ENCODE measurements at regions not wholly inside any gene's neighbourhood (a gene's known extent, or its start where the extent isn't known, plus 50 kb on each side); places are given as distances from the start of the nearest gene placed in this dataset.

DNA sequence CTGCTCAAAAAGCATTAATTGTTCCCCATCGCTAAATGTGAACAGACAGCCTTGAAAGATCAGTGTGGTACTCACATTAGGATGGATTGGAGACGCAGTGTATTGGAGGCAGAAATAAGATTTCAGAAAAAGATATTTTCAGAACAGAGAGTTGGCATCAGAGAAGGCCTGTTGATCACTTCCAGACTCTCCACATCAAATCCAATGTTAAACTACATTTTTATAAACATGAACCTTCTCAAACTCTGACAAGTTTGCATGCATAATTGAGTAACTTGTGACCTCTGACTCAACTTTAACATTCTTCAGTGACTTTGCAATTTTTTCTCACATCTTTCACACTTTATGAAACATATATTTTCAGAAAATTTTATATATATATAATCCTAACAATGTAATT lies 919.6 kb upstream of the SEMA6A start:
- ATAC-seq (ENCODE audit: low read depth) = no peak
- no peaks in the 10 kb centered on the region for H3K4me1 Mint-ChIP-seq
- H3K9me3 Mint-ChIP-seq = no peaks in the 10 kb centered on the region

DNA sequence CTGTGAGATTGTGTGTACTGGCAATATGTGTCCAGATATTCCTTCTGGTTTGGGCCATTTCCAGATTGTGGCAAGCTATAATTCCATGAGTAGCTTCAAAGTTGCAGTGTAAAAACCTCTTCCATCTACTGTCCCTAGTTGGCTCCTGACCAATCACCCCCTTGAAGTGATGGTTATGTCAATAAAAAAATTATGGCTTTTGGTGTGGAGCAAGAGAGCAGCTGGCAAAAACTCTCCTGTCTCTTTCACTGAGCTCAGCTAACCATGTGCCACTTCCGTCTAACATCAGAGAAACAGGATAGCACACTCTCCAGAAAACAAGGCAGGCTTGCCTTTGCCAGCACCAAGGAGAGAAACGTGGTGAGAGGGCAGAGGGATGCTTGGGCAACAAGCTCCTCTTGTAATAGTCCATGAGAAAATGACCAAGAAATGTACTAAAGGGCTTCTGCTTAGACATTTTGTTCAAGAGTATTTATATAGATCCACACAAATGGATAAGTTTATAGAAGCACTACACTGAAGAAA lies 914.4 kb upstream of the SEMA6A start:
- POLR2A ChIA-PET = no interaction called here
- H3K27ac Mint-ChIP-seq = no peak overlapping the region
- no peak overlapping the region for H3K4me3 Mint-ChIP-seq
- no peak for ATAC-seq (ENCODE audit: low read depth)
- no peak for DNase-seq
- no peaks in the 10 kb centered on the region for H3K36me3 Mint-ChIP-seq
- no peaks in the 10 kb centered on the region for H3K4me1 Mint-ChIP-seq
- no peaks in the 10 kb centered on the region for H3K9me3 Mint-ChIP-seq
- H3K27me3 Mint-ChIP-seq = no peaks in the 10 kb centered on the region

More for the DNA sequence above, 919.6 kb upstream of the SEMA6A start:
- H3K36me3 Mint-ChIP-seq = no peaks in the 10 kb centered on the region
- H3K4me3 Mint-ChIP-seq = no peak overlapping the region
- POLR2A ChIA-PET = no interaction called here
- no peaks in the 10 kb centered on the region for H3K27me3 Mint-ChIP-seq
- no peak overlapping the region for H3K27ac Mint-ChIP-seq
- DNase-seq = no peak

DNA sequence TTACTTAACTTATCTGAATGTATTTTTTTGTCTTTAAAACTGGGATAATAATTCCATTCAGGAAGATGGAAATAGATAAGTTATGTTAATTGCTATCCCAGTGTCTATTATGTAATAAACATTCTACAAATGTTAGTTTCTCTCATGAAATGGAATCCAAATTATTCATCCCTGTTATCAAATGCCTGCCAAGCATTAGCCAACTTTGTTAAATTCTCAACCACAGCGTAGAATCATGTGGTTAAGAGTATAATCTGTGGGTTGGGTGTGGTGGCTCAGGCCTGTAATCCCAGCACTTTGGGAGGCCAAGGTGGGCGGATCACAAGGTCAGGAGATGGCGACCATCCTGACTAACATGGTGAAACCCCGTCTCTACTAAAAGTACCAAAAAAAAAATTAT lies 912.9 kb upstream of the SEMA6A start:
- Mint-ChIP-seq H3K27ac (no peak overlapping the region), H3K27me3 (no peaks in the 10 kb centered on the region), H3K36me3 (no peaks in the 10 kb centered on the region), H3K9me3 (no peaks in the 10 kb centered on the region), H3K4me1 (no peaks in the 10 kb centered on the region), H3K4me3 (no peak overlapping the region)
- POLR2A ChIA-PET = no interaction called here
- no peak for DNase-seq
- ATAC-seq (ENCODE audit: low read depth) = no peak

DNA sequence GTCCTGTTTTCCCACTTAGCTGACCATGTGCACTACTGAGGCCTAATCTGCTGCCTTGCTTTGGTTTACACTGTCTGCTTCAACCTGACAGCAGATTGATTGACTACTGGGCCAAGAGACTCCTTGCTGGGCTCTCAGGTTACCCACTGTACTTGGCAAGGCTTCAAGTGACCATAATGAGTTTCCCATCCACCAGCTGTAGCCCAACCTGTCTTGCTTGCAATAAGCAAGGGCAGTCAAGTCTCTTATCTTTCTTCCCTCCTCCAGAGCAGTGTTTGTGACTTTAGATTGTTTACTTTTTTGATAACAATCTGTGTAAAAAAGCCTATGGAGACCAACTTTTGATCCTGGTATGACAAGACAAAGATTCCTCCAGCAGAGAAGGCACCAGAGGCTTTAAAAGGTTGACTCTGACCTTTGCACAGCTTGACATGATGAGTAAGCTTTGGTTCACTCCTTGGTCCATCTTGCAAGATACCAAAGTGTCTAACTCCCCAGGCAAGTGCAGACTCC lies 912.3 kb upstream of the SEMA6A start:
- POLR2A ChIA-PET = no interaction called here
- DNase-seq (no peak), ATAC-seq (ENCODE audit: low read depth) (no peak)
- no peaks in the 10 kb centered on the region for H3K4me1 Mint-ChIP-seq
- H3K9me3 Mint-ChIP-seq = no peaks in the 10 kb centered on the region
- no peak overlapping the region for H3K4me3 Mint-ChIP-seq
- no peak overlapping the region for H3K27ac Mint-ChIP-seq
- no peaks in the 10 kb centered on the region for H3K27me3 Mint-ChIP-seq
- no peaks in the 10 kb centered on the region for H3K36me3 Mint-ChIP-seq

DNA sequence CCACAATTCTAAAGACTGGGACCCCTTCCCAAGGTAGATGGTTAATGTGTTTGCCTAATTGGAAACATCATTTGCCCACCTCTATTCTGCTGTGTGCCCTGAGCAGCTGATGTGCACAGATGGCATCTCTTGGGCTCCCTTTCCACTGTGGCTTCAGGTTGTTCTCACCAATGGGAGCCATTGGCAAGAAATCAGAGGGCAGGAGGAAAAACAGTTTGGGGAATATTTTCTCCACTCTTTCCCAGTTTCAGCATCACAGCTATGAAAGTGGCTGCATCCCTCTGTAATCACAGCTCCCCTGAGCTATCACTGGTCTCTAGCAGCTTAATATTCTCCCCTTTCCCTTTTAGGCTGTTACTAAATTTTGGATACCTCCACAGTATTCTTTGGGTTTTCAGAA lies 911.6 kb upstream of the SEMA6A start:
- no peak overlapping the region for H3K4me3 Mint-ChIP-seq
- H3K27me3 Mint-ChIP-seq = no peaks in the 10 kb centered on the region
- DNase-seq (no peak), ATAC-seq (ENCODE audit: low read depth) (no peak)
- H3K9me3 Mint-ChIP-seq = no peaks in the 10 kb centered on the region
- POLR2A ChIA-PET = no interaction called here
- no peaks in the 10 kb centered on the region for H3K36me3 Mint-ChIP-seq
- H3K27ac Mint-ChIP-seq = no peak overlapping the region
- no peaks in the 10 kb centered on the region for H3K4me1 Mint-ChIP-seq

DNA sequence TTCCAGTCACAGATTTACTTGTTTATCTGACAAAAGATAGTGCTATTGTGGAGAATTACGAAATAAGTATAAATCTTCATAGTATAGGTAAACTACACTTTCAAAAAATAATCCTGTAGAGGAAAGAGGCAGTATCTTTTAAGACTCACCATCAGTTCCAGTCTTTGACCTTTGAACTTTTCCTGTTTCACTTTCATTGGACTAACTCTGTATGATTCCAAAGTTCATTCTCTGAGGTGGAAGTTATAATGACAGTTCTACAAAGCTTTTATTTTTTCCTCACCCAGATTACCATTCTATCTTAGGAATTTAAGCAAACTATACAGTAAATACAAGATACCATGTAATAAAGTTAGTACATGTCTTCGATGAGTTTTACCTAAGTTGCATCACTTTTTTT lies 901.3 kb upstream of the SEMA6A start:
- Mint-ChIP-seq H3K4me3 (no peak overlapping the region), H3K9me3 (no peaks in the 10 kb centered on the region), H3K36me3 (no peaks in the 10 kb centered on the region), H3K27me3 (no peaks in the 10 kb centered on the region), H3K27ac (no peak overlapping the region), H3K4me1 (no peaks in the 10 kb centered on the region)
- POLR2A ChIA-PET = no interaction called here
- no peak for ATAC-seq (ENCODE audit: low read depth)
- no peak for DNase-seq

DNA sequence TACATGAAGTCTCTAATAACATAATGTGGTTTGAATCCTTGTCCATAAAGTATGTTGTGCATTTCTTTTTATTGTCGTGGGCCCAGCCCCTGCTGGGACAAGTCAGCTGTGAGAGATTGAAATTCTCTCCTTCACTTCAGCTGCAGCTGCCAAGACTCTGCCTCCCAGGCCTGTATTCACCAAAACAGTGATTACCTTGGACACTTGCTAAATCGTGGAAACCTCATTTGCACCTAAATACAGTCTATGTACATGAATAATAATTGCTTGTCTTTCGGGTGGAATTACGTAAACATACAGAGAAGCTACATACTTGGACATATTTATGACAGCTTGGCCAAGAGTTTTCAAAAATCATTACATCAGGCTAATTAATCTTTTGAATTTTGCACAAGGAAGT lies 898.5 kb upstream of the SEMA6A start:
- no peaks in the 10 kb centered on the region for H3K27me3 Mint-ChIP-seq
- no peaks in the 10 kb centered on the region for H3K36me3 Mint-ChIP-seq
- ATAC-seq (ENCODE audit: low read depth) = no peak
- no peak for DNase-seq
- H3K4me1 Mint-ChIP-seq = no peaks in the 10 kb centered on the region
- POLR2A ChIA-PET = no interaction called here
- H3K4me3 Mint-ChIP-seq = no peak overlapping the region
- no peaks in the 10 kb centered on the region for H3K9me3 Mint-ChIP-seq
- no peak overlapping the region for H3K27ac Mint-ChIP-seq

DNA sequence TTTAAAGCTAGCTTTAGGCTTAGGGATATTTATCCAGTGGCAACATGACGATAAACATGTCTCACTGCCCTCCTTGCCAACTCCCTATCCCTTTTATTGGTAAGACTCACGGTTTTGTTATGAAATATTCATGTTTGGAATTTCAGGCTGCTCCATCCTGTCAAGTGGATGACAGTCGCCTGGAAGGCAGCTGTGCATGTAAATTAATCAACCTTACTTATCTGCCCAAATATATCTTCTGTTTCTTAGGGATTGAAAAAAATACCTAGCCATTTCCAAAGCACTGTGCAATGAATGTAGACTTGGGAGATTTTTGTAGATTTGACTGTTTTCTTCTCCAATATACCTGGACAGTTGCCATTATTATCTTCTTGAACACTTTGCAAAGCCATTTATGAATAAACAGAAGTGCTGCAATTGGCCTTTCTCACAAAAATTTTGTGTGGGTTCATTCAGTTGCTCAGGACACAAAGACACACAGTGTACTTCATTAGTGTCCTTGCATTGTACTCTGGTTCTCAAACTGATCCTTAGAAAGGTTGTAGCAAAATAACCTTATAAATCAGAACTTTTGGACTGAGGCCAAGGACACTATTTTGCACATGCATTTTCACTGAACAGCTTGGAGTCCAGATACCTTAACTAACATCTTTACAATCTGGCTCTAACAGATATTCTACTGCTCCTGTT lies 889.4 kb upstream of the SEMA6A start:
- POLR2A ChIA-PET = no interaction called here
- Mint-ChIP-seq H3K27me3 (no peaks in the 10 kb centered on the region), H3K4me1 (no peaks in the 10 kb centered on the region), H3K4me3 (no peak overlapping the region), H3K36me3 (no peaks in the 10 kb centered on the region), H3K9me3 (no peaks in the 10 kb centered on the region), H3K27ac (no peak overlapping the region)
- ATAC-seq (ENCODE audit: low read depth) = no peak
- no peak for DNase-seq

DNA sequence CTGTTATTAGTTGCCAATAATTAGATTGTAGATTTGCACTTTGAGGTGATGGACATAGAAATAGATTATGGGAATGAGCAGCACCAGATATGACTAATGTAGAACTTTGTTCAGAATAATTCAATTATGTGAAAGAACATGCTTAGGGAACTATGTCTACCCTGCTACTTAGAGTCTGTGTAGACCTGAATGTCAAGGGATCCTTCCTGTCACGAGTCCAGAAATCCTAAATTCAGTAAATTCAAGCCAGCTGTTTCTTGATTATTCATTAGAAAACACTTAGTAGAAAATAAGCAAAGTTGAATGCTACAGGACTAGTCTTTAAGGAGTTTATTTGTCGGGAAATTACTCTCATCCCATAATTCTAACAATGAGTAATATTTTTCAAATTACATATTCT lies 887.3 kb upstream of the SEMA6A start:
- H3K36me3 Mint-ChIP-seq = no peaks in the 10 kb centered on the region
- H3K27me3 Mint-ChIP-seq = no peaks in the 10 kb centered on the region
- DNase-seq = no peak
- no peaks in the 10 kb centered on the region for H3K4me1 Mint-ChIP-seq
- no peak overlapping the region for H3K27ac Mint-ChIP-seq
- no peaks in the 10 kb centered on the region for H3K9me3 Mint-ChIP-seq
- ATAC-seq (ENCODE audit: low read depth) = no peak
- no peak overlapping the region for H3K4me3 Mint-ChIP-seq
- POLR2A ChIA-PET = no interaction called here

DNA sequence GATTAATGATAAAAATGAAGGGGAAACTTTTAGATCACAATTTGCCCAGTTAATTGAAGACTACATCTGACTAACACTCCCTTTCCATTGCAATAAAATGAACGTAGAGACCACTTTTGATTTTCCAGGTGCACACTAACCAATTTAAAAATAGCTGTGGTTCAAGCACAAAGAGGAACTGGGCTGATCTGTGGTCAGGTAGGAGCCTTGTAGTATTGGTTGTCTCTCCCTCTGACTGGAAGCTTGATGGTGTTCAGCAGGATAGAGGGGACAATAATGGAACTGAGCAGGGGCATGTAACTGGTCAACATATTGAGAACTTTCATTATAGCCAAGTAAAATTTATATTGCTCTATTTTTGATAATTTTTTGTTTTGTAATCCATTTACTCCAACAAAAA lies 886.8 kb upstream of the SEMA6A start:
- ATAC-seq (ENCODE audit: low read depth) (no peak), DNase-seq (no peak)
- Mint-ChIP-seq H3K27ac (no peak overlapping the region), H3K4me1 (no peaks in the 10 kb centered on the region), H3K36me3 (no peaks in the 10 kb centered on the region), H3K9me3 (no peaks in the 10 kb centered on the region), H3K4me3 (no peak overlapping the region), H3K27me3 (no peaks in the 10 kb centered on the region)
- POLR2A ChIA-PET = no interaction called here

DNA sequence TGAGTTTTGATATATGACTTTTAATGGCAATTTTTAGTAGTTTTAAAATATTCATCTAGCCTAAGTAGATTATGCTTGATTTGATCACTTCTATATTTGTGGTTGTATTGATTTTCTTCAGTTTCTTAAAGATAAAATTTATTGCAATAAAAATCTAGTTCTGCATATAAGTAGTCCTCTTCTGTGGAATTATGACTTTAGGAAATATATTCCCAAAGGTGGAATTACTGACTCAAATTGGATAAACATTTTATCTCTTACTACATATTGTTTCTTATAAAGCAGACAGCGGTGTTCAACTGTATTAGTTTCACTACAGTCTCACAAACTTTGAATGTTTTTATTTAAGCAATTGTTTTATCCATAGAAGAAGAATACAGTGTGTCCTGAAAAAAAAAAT lies 883.0 kb upstream of the SEMA6A start:
- POLR2A ChIA-PET = no interaction called here
- Mint-ChIP-seq H3K27ac (no peak overlapping the region), H3K36me3 (no peaks in the 10 kb centered on the region), H3K27me3 (no peaks in the 10 kb centered on the region), H3K9me3 (no peaks in the 10 kb centered on the region), H3K4me1 (peaks cover 3% of the 10 kb centered on the region), H3K4me3 (no peak overlapping the region)
- ATAC-seq (ENCODE audit: low read depth) (no peak), DNase-seq (no peak)

DNA sequence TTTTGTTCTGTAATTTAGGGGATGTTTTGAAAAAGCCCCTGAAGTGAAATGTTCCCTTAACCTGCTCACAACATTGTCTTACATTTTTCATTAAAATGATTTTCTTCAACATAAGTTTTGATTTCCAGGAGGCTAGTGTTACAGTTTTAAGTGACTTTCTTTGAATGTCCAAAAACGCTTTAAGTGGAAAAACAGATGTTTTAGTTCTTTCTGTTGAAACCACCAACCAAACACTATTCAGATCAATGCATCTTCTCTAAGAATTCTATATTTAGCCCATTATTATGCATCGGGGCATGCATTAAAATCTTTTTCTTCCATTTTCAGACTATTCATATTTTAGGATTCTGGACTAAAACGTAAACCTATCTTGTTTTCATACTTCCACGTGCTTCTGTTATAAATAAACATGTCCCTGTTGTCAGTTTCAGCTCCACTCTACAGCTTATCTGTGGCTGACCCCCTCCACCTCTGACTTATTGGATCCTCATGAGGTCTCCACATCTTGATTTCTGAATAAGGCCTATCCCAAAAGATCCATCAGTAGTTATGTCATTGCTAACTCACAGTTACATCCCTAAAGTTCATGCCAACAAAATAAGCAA lies 882.3 kb upstream of the SEMA6A start:
- ATAC-seq (ENCODE audit: low read depth) = no peak
- POLR2A ChIA-PET = no interaction called here

DNA sequence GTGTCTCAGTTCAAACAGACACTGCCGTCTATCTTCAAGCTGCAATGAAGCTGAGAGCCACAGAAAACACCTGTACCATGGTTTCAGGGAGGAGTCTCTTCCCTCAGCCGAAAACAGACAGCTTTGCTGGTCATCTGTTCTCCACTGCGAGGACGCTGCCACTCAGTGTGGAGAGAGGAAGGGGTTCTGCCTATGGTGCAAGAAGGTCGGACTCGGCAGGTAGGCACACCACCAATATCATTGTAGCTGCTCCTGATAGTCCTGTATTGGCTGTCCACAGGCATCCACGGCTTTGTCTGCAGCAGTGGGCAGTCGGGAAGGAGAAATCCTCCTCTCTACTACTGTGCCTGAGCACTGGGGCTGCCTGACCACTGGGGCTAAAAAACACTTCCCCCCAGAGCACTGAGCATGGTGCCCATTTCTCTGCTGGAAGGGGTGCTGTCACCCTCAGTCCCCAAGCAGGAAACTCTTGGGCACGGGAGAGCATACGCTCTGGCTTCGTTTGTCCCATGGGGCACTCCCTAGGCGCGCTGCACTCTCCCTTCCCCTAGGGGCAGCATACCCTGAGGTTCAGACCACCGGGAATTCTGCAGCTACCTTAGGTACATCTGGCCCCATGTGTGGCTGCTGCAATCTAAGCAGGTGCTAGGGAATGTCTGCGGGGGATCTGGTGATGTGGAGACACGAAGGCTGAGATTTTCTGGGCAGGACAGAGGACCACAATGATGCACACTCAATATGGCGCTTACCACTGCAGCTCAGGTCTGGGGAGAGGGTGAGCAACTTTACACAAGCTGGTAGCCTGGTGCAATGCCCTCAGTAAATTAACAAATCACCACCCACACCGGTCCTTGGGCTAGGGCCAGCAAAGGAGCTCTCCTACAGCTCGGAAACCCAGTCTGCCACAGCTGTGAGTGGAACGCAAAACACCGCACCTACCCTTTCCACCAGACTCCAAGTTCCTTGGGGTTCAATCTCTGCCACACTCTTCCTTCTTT lies 880.9 kb upstream of the SEMA6A start:
- DNase-seq = no peak
- H3K36me3 Mint-ChIP-seq = no peaks in the 10 kb centered on the region

More for the DNA sequence above, 882.3 kb upstream of the SEMA6A start:
- DNase-seq = no peak
- Mint-ChIP-seq H3K36me3 (no peaks in the 10 kb centered on the region), H3K27ac (no peak overlapping the region), H3K27me3 (no peaks in the 10 kb centered on the region), H3K9me3 (no peaks in the 10 kb centered on the region), H3K4me1 (peaks cover 3% of the 10 kb centered on the region), H3K4me3 (no peak overlapping the region)

More for the DNA sequence above, 880.9 kb upstream of the SEMA6A start:
- peaks cover 3% of the 10 kb centered on the region for H3K4me1 Mint-ChIP-seq
- H3K9me3 Mint-ChIP-seq = no peaks in the 10 kb centered on the region
- H3K27me3 Mint-ChIP-seq = no peaks in the 10 kb centered on the region
- H3K4me3 Mint-ChIP-seq = peak overlapping the region; percentile 55
- ATAC-seq (ENCODE audit: low read depth) = no peak
- no peak overlapping the region for H3K27ac Mint-ChIP-seq
- POLR2A ChIA-PET = no interaction called here
